Activated CD4-positive, alpha-beta memory T cell treated with anti-CD3 and anti-CD28 coated beads for 36 hours (primary cell): ENCODE measurements at regions not wholly inside any gene's neighbourhood (a gene's known extent, or its start where the extent isn't known, plus 50 kb on each side); places are given as distances from the start of the nearest gene placed in this dataset.
"Not testable (repeated sequence)": the region's sequence is repeated elsewhere in the genome, so short reads cannot be mapped to it uniquely, and the experiment has no call there.

Experiments
- CTCF ChIA-PET: fragments of 350-600 bp; sonication (Branson Sonifier 250); formaldehyde crosslinking; loops from one replicate; lab custom pipeline; 2021; ENCODE audit warnings: antibody characterized with exemption, inconsistent platforms; lab: Charles Lee
- POLR2A ChIA-PET: fragments of 350-600 bp; sonication (Branson Sonifier 250); formaldehyde crosslinking; loops from one replicate; lab custom pipeline; 2021; ENCODE audit warnings: antibody characterized with exemption; lab: Charles Lee
- DNase-seq: peaks from one replicate; pipeline ENCODE4 v3.0.0-alpha.2; 2020
- H3K27ac Mint-ChIP-seq: one replicate; pipeline ENCODE4 v1.8.0; 2021; ENCODE audit warnings: mixed read lengths
- H3K27me3 Mint-ChIP-seq: one replicate; pipeline ENCODE4 v1.8.0; 2021; ENCODE audit warnings: mixed read lengths
- H3K36me3 Mint-ChIP-seq: one replicate; pipeline ENCODE4 v1.8.0; 2021; ENCODE audit warnings: mixed read lengths
- H3K4me1 Mint-ChIP-seq: one replicate; pipeline ENCODE4 v1.8.0; 2021; ENCODE audit warnings: low read depth, mixed read lengths
- H3K4me3 Mint-ChIP-seq: one replicate; pipeline ENCODE4 v1.8.0; 2021; ENCODE audit warnings: mild to moderate bottlenecking, mixed read lengths
- H3K9me3 Mint-ChIP-seq: one replicate; pipeline ENCODE4 v1.8.0; 2021; ENCODE audit warnings: mixed read lengths
- intact Hi-C: fragments of 100-400 bp; cut with micrococcal nuclease; formaldehyde crosslinking; loops from one replicate; pipeline ENCODE4 v1.15.1; 2023

DNA sequence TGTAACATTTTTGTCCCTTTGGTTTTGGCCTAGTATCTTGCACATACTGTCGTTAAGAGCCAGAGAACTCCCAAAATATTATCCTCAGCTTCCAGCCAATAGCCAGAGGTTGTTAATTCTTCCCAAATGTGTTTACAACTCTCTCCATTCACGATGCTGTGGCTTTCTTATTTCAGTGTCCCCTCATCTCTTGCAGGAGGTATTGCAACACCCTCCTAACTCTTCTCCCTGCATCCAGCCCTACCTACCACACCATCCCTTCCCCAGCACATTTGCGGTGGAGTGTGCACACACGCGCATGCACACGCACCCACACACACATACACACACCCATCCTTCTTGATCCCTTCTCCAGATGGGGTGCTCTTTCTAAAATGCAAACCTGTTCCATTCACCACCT, 75.6 kb upstream of the LMO2 start:
- peaks cover 10% of the 10 kb centered on the region for H3K27me3 Mint-ChIP-seq
- intact Hi-C loops: no loop called here
- POLR2A ChIA-PET: no interaction called here
- CTCF ChIA-PET: no interaction called here
- no peaks in the 10 kb centered on the region for H3K9me3 Mint-ChIP-seq
- no peak for DNase-seq
- no peaks in the 10 kb centered on the region for H3K4me1 Mint-ChIP-seq
- H3K27ac Mint-ChIP-seq: no peak overlapping the region
- no peaks in the 10 kb centered on the region for H3K36me3 Mint-ChIP-seq
- H3K4me3 Mint-ChIP-seq: no peak overlapping the region

DNA sequence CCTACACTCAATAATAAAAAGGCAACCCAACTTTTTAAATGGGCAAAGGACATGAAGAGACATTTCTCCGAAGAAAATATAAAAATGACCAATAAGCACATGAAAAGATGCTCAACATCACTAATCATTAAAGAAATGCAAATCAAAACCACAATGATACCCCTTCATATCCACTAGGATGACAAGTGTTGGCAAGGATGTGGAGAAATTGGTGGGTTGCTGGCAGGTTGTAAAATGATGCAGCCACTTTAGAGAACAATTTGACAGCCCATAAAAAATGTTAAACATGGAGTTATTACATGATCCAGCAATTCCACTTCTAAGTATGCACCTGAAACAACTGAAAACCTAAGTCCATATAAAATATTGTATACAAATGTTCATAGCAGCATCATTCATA, 73.2 kb upstream of the LMO2 start:
- ChIA-PET CTCF (no interaction called here), POLR2A (no interaction called here)
- no peaks in the 10 kb centered on the region for H3K9me3 Mint-ChIP-seq
- H3K36me3 Mint-ChIP-seq: no peaks in the 10 kb centered on the region
- no peaks in the 10 kb centered on the region for H3K4me1 Mint-ChIP-seq
- H3K27ac Mint-ChIP-seq: no peak overlapping the region
- DNase-seq: no peak
- no peak overlapping the region for H3K4me3 Mint-ChIP-seq
- intact Hi-C loops: no loop called here
- peaks cover 13% of the 10 kb centered on the region for H3K27me3 Mint-ChIP-seq

DNA sequence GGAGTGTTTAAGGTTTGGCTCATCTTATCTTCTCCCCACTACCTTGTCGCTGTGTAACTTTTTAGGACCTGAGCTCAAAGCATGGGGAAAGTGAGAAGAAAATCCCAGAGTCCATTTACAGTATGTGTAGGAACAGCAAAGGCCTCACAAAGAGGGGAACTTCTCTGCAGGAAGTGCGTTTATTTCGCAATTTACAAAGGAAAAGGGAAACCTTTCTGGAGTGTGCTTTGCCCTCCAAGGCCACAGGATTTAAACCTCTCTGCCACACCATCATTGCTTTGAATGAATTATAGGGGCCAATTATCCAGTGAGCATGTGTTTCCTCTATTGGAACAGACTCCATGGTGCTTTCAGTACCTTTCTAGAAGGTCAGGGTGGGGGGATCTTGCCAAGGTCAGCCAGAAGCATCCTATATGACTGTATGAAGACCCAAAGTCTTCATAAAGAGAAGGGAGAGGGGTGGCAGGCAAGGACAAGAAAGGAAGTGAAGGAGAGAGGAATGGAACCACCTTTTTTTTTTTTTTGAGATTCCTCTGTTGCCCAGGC, 68.1 kb upstream of the LMO2 start:
- DNase-seq: no peak
- Mint-ChIP-seq H3K4me1 (no peaks in the 10 kb centered on the region), H3K9me3 (no peaks in the 10 kb centered on the region), H3K4me3 (no peak overlapping the region), H3K36me3 (no peaks in the 10 kb centered on the region), H3K27ac (no peak overlapping the region), H3K27me3 (peaks cover 12% of the 10 kb centered on the region)
- ChIA-PET POLR2A (no interaction called here), CTCF (no interaction called here)
- intact Hi-C loops: no loop called here

DNA sequence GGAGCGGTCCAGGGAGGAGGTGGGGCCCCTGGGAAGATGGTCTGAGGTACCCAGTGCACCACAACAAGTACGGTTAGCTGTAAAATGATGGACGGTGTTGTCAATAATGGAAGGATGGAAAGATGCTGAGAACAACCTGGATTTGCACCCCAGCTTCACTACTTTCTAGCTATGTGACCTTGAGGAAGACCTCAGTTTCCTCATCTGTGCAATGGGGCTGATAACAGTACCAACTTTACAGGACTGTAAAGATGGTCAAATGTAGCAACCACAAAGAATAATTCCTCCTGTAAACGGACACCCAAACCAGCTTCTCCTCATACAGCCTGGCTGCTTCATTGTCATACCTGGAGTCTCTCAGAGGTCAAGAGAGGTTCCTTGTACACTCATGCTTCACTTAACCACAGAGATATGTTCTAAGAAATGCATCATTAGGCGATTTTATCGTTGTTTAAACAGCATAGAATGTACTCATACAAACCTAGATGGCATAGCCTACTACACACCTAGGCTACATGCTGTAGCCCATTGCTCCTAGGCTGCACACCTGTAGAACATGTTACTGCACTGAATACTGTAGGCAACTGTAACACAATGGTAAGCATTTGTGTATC, 65.5 kb upstream of the LMO2 start:
- H3K27ac Mint-ChIP-seq: no peak overlapping the region
- H3K27me3 Mint-ChIP-seq: peaks cover 13% of the 10 kb centered on the region
- POLR2A ChIA-PET: no interaction called here
- H3K4me3 Mint-ChIP-seq: no peak overlapping the region
- no peaks in the 10 kb centered on the region for H3K9me3 Mint-ChIP-seq
- CTCF ChIA-PET: no interaction called here
- intact Hi-C loops: no loop called here
- no peak for DNase-seq
- no peaks in the 10 kb centered on the region for H3K36me3 Mint-ChIP-seq
- H3K4me1 Mint-ChIP-seq: no peaks in the 10 kb centered on the region

DNA sequence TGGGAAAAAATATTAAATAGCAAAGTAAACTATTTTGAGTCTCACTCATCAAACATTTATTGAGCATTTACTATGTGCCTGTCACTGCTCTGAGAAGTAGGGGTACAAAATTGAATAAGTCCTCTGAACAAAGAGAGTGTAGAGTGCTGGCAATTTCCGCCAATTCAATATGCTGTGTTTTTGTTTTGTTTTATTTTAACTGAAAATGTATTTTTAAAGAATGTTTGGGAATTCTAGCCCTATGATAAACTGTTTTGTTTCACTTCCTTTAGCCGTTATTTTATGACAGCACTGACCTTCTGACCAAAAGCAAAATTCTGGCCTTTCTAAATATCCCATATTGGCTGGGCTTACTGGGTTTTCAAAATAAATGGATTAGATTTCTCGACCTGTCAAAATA, 64.7 kb upstream of the LMO2 start:
- peaks cover 14% of the 10 kb centered on the region for H3K27me3 Mint-ChIP-seq
- POLR2A ChIA-PET: no interaction called here
- intact Hi-C loops: no loop called here
- H3K9me3 Mint-ChIP-seq: no peaks in the 10 kb centered on the region
- no peaks in the 10 kb centered on the region for H3K36me3 Mint-ChIP-seq
- H3K4me3 Mint-ChIP-seq: no peak overlapping the region
- CTCF ChIA-PET: no interaction called here
- no peaks in the 10 kb centered on the region for H3K4me1 Mint-ChIP-seq
- no peak for DNase-seq
- no peak overlapping the region for H3K27ac Mint-ChIP-seq

DNA sequence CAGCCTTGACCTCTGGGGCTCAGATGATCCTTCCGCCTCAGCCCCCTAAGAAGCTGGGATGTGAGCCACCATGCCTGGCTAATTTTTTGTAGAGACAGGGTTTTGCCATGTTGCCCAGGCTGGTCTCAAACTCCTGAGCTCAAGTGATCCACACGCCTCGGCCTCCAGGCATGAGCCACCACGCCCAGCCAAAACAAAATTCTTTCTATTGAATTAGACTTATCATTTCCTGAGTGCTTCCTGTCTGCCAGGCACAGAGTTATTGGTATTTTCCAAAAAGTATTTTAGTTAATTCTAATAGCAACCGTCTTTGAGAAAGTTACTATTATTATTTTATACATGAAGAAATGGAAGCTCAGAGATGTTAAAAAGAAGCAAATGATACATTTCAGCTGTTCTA, 61.4 kb upstream of the LMO2 start:
- ChIA-PET CTCF (no interaction called here), POLR2A (no interaction called here)
- Mint-ChIP-seq H3K9me3 (no peaks in the 10 kb centered on the region), H3K4me1 (no peaks in the 10 kb centered on the region), H3K27ac (no peak overlapping the region), H3K36me3 (no peaks in the 10 kb centered on the region), H3K27me3 (peaks cover 11% of the 10 kb centered on the region), H3K4me3 (no peak overlapping the region)
- intact Hi-C loops: no loop called here
- DNase-seq: no peak

DNA sequence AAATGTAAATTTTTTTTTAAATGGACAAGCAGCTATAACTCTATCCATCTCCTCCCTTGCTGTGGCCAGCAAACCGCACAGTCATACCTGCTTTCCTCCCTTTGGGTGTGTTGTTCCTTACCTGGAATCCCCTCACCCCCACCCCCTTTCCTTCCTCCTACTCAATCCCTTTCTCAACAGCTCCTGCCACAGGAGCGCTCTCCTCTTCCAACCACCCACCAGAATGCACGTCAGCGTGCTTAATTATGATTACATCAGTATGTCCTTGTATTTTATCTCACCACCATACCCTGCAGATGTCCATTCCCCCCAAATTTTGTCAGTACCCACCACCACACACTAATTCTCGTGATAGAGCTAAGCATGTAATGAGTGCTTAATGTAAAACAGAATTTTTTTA, 60.9 kb upstream of the LMO2 start:
- no peaks in the 10 kb centered on the region for H3K9me3 Mint-ChIP-seq
- intact Hi-C loops: no loop called here
- no peak overlapping the region for H3K4me3 Mint-ChIP-seq
- H3K27me3 Mint-ChIP-seq: peaks cover 11% of the 10 kb centered on the region
- no peaks in the 10 kb centered on the region for H3K36me3 Mint-ChIP-seq
- no peak overlapping the region for H3K27ac Mint-ChIP-seq
- CTCF ChIA-PET: interaction anchor here (0.7 kb wide), 1 partner anchor 17 kb away, joined by 3 read pairs; no protein-coding TSS in a partner anchor
- POLR2A ChIA-PET: no interaction called here
- no peak for DNase-seq
- no peaks in the 10 kb centered on the region for H3K4me1 Mint-ChIP-seq

DNA sequence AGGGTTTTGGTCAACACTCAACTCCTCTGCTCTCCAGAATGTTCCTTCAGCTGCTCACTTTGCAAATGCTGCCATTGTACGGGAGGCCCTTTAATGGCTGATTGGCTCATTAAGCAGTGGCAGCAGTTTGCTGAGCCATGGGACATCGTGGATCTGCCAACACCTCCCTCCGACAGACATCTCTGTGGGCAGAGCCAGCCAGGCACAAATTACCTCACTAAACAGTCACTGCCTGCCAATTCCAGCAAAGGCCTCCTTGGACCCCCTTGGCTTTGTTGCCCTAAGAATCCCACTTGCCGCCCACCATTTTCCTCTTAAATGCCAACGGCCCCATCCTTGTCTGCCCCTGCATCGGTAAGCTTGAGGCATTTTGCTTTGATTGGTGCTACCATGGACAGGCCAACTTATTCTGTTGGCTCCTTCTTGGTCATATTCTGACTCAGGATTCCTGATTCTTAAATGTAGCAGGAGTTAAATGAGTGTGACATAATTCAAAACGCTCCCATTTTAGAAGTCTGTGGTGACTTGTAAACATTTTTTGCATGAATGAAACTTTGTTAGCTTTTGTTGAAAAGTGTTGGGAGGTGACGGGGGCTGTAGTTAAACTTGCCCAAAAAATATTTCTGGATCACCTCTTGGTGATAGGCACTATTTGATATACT, 57.5 kb upstream of the LMO2 start:
- H3K36me3 Mint-ChIP-seq: no peaks in the 10 kb centered on the region
- intact Hi-C loops: no loop called here
- DNase-seq: no peak
- POLR2A ChIA-PET: no interaction called here
- H3K27ac Mint-ChIP-seq: no peak overlapping the region
- CTCF ChIA-PET: no interaction called here
- peaks cover 8% of the 10 kb centered on the region for H3K27me3 Mint-ChIP-seq
- no peaks in the 10 kb centered on the region for H3K9me3 Mint-ChIP-seq
- no peaks in the 10 kb centered on the region for H3K4me1 Mint-ChIP-seq
- H3K4me3 Mint-ChIP-seq: no peak overlapping the region

DNA sequence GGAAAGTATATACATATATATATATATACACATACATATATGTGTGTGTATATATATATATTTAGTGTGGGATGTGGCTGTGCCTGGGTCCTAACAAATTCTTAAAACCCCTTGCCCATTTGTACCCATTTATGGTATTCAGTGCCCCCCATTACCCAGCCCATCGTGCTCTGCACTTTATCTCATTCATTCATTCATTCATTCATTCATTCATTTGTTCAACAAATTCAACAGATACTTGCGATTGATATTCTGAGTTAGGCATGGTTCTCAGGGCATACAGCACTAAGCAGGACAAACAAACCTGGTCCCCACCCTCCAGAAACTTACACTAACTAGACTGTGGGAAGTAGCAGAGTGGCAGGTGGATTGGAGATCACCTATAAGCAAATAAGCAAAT, 56.6 kb upstream of the LMO2 start:
- H3K27me3 Mint-ChIP-seq: peaks cover 8% of the 10 kb centered on the region
- intact Hi-C loops: no loop called here
- H3K36me3 Mint-ChIP-seq: no peaks in the 10 kb centered on the region
- no peak overlapping the region for H3K27ac Mint-ChIP-seq
- ChIA-PET POLR2A (no interaction called here), CTCF (no interaction called here)
- H3K9me3 Mint-ChIP-seq: no peaks in the 10 kb centered on the region
- H3K4me3 Mint-ChIP-seq: no peak overlapping the region
- H3K4me1 Mint-ChIP-seq: no peaks in the 10 kb centered on the region
- DNase-seq: no peak

DNA sequence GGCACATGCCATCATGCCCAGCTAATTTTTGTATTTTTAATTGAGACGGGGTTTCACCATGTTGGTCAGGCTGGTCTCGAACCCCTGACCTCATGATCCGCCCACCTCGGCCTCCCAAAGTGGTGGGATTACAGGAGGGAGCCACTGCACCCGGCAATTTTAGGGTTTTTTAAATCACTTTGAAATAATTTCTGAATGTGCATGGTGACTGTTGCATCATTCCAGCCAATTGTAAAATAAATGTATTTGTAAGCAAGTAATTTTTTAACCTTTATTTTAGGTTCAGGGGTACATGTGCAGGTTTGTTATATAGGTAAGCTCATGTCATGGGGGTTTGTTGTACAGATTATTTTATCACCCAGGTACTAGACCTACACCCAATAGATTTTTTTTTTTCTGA, 56.0 kb upstream of the LMO2 start:
- H3K4me3 Mint-ChIP-seq, POLR2A ChIA-PET, DNase-seq, intact Hi-C loops, H3K36me3 Mint-ChIP-seq, H3K27ac Mint-ChIP-seq, H3K9me3 Mint-ChIP-seq, CTCF ChIA-PET, H3K27me3 Mint-ChIP-seq, H3K4me1 Mint-ChIP-seq: not testable (repeated sequence)

DNA sequence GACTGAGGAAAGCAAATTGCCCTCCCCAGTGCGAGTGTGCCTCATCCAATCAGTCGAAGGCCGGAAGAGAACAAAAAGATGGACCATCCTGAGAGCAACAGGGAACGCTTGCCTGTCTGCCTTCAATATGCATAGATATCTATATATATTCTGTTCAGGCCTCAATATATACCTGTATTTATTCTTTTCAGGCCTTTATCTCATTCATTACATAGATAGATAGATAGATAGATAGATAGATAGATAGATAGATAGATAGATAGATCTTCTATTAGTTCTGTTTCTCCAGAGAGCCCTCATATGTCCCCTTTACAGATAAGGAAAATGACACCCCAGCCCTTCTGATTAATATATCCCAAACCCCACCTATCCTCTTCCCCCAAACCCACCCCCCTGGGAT, 55.1 kb upstream of the LMO2 start:
- ChIA-PET POLR2A (no interaction called here), CTCF (no interaction called here)
- H3K4me3 Mint-ChIP-seq: no peak overlapping the region
- no peaks in the 10 kb centered on the region for H3K36me3 Mint-ChIP-seq
- H3K27ac Mint-ChIP-seq: no peak overlapping the region
- no peak for DNase-seq
- no peaks in the 10 kb centered on the region for H3K9me3 Mint-ChIP-seq
- intact Hi-C loops: no loop called here
- H3K27me3 Mint-ChIP-seq: peaks cover 5% of the 10 kb centered on the region
- no peaks in the 10 kb centered on the region for H3K4me1 Mint-ChIP-seq

DNA sequence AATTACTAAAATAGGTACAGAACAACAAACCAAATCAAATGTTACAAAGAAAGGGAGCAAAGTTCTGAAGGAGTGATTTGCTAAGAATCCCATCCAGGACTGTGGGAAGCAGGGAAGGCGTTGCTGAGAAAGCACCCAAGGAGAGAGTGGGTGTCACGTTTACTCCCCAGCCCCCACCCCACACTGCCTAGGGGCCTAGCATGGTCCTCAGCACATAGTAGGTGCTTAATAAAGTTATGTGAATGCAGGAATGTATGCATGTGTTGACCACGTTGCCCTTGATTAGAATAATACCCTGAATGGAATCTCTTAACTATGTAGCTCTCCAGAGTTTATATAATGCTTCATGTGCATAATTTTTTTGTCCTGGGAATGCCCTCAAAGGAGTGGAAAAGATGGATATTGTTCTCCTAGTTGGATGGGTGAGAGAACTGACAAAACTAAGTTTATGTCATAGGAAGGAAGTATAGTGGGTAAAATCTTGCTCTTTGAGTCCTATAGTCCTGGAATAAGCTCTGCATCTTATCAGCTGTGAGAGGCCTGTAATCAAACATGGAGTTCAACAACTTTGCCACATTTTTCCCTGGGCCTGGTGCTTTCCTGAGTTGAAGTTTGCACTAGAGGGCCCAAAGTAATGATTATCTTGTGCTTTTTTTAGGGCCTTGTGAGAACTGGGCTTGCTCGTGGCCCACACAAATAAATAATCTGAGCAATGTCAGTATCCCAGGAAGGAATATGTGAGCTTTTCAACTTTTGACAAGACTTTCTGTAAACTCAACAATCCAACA, 53.8 kb upstream of the LMO2 start:
- H3K4me3 Mint-ChIP-seq: no peak overlapping the region
- no peak overlapping the region for H3K27ac Mint-ChIP-seq
- peaks cover 4% of the 10 kb centered on the region for H3K27me3 Mint-ChIP-seq
- no peaks in the 10 kb centered on the region for H3K36me3 Mint-ChIP-seq
- ChIA-PET CTCF (no interaction called here), POLR2A (no interaction called here)
- no peaks in the 10 kb centered on the region for H3K9me3 Mint-ChIP-seq
- no peak for DNase-seq
- intact Hi-C loops: no loop called here
- H3K4me1 Mint-ChIP-seq: no peaks in the 10 kb centered on the region
